NT2/D1 (cell line): ENCODE measurements at regions not wholly inside any gene's neighbourhood (a gene's known extent, or its start where the extent isn't known, plus 50 kb on each side); places are given as distances from the start of the nearest gene placed in this dataset.

Source experiments
- SUZ12 ChIP-seq: IDR thresholded peaks from 2 replicates; pipeline ENCODE4 v1.6.1; 2011; ENCODE audit not compliant: insufficient read length, insufficient read depth; ENCODE audit errors: extremely low read depth
- YY1 ChIP-seq: IDR thresholded peaks from 2 replicates; pipeline ENCODE4 v1.6.1; 2011; ENCODE audit not compliant: insufficient read length, insufficient read depth
- ZNF274 ChIP-seq: IDR thresholded peaks from 2 replicates; pipeline ENCODE4 v1.6.1; 2011; ENCODE audit warnings: mild to moderate bottlenecking, low read depth, low read length

DNA sequence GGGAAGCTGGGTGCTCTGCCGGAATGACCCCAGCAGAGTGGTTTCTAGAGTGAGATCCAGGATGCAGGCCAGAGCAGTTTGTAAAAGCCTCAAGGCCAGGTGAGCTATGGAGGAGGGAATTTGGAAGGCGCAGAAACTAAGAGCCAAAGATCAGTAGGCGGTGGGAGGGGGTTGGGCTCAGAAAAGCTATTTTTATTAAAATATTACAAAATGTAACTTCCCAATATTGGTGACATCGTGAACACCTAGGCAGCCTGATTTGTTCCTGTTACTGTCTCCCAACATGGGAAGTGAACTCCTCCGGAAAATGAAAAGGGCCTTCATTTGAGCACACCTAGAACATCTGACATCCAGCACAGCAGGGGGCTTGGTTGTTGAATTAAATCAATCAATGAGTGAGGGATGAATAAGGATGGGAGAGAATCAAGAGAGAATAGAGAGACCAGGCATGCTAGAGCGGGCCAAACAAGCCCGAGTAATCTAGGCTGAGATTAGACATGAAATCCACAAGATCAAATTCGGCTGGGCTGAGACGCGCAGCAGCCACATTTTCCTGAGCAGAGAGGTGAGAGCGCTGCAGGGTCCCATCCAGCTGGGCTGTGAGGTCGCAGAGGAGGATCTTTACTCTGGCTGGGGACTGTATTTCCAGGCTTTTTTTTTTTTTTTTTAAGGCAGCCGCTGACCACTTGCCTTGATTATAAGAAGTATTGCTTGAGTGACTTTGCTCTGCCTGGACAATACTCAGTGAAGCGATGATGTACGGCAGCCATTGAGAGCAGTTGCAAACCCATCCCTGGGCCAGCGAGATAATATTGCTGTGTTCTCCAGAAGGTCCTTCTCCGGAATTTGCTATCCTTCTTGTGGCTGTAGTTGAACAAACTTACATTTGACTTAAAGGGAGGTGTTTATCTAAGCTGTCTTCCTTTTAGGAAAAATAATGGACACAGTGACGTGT lies 178.0 kb upstream of the KL start:
- TF ChIP-seq SUZ12: no peak
- TF ChIP-seq ZNF274: no peak
- TF ChIP-seq YY1: no peak
